NCI-H146 treated with DMSO at 0.1 percent for 48 hours (cell line): ENCODE measurements at regions not wholly inside any gene's neighbourhood (a gene's known extent, or its start where the extent isn't known, plus 50 kb on each side); places are given as distances from the start of the nearest gene placed in this dataset.
"Not testable (repeated sequence)": the region's sequence is repeated elsewhere in the genome, so short reads cannot be mapped to it uniquely, and the experiment has no call there.

Experiments
- DNase-seq: peaks from one replicate; lab custom pipeline; 2025; ENCODE audit not compliant: unreplicated experiment; lab: John Stamatoyannopoulos, UW

DNA sequence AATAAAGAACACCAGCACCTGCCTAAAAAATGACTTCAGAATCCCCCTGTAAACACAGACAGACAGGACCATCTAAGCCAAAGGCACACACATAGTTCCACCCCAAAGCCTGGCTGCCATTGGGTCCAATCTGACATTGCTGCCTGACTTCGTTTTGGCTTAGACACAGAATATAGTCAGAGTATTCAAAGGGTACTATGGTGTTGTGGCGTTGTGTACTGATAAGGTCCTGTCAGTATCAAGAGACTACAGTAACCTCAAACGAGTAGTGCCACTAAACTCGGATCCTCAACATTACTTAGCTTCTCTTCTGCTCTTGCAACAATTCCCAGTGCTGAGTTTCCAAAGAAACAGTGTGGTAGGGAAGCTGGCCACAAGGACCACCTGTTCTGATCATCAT is 169.3 kb upstream of the NR5A2 start:
- no peak for DNase-seq

DNA sequence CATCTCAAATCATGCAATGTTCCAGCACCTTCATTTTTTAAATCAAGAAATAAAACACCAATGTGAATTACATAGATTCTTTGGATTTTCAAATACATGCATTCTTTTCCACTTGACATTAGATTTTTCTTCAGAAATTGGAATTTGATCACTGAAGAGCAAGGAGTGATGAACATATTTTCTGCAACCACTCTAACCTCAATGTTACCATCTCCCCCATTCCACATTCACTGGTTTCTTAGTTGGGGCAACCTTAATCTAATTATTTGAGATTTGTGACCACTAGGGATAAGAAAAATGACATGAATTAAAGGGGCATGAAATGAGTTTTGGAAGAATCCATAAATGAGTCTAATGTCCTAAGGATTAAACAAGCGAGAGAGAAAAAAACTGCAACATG is 168.7 kb upstream of the NR5A2 start:
- DNase-seq: no peak

DNA sequence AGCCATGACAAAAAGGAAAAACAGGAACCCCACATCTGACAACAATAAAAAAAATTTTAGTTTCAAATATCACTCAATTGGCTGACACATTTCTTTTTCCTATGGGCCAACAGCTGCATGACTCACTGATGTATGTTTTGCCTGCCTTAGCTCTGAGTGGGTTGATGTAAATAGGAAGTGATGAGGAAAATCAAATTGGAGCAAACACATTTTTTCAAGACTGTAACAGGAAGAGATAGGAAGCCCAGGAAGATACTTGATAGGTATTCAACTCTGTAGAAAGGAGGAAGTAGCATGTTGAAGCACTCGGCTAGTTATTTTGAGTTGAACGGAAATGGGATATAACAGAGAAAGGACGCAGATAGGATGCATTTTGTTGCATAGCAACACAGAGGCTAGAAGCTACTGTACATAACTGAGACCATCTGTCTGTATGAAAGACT is 168.0 kb upstream of the NR5A2 start:
- no peak for DNase-seq

DNA sequence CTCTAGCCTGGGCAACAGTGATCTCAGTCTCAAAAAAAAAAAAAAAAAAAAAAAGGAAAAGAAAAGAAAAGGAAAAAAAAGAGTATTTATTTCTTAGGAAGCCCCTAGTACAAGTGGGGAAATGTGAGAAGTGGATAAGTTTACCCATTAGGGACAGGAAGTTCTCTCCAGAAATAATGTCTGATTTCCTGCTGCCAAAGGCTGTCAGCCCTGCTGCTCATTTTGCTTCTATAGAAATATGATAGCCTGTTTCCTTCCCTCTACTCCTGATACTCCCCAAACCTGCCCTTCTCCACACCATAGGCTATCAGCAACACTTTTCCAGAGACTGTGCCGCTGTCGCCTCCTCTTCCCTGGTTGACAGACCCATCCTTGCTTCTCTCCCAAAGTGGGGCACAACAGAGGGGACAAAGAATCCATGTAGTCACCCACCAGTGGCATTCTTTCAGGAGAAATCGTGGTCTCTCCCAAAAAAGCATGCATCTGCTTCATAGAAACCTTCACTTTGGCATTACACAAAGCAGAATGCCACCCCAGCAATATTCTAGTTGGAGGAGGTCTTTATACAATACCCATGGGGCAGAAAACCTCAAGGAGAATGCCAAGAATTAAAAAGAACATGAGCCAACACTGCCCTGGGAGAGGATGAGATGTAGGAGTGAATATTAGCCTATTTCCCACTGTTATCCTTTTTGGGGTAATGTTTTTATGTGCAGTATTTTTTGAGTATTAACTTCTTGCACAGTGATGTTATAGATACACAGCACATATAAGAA is 166.3 kb upstream of the NR5A2 start:
- DNase-seq: no peak

DNA sequence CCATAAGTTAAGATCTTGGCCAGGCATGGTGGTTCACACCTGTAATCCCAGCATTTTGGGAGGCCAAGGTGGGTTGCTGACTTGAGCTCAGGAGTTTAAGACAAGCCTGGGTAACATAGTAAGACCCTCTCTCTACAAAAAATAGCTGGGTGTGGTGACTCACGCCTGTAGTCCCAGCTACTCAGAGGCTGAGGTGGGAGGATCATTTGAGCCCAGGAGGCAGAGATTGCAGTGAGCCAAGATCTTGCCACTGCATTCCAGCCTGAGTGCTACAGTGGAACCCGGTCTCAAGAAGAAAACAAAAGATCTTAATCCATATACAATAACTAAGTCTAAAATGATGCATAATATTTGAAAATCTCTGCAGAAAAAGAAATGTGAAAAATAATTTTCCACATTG is 165.5 kb upstream of the NR5A2 start:
- no peak for DNase-seq

DNA sequence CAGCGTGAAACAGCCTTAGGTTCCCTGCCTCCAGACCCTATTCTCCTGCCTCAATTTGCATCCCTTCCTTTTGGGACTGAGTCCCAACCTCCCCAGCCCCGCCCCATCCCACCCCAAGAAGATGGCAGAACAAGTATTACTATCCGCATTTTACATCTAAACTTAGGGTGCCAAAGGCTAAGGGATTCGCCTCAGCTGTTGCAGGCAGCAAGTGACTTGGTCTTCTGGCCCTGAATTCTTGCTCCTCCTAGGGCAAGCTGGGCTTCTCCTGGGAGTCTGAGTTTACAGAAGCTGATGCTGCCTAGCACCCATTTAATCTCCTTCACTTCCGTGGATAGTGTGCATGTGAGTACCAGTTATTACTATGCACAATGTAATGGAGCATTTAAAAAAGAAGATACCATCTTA is 161.3 kb upstream of the NR5A2 start:
- no peak for DNase-seq

DNA sequence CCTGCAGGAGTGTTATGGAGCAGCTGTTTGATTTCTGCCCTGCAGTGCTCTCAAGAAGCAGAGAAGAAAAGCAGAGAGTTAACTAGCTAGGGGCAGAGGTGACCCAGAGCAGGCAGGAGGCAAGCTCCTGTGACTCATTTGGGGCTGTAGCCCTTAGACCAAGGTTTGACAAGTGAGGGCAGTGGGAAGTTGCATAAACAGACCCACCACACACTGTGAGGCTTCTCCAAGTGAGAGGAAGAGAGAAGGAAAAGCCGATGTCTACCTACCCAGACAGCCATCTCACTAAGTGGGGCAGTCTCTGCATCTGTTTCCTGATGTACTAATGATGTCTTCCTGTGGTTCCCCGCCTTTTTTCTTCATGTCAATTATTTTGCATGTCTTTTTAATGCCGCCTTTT is 159.9 kb upstream of the NR5A2 start:
- no peak for DNase-seq

DNA sequence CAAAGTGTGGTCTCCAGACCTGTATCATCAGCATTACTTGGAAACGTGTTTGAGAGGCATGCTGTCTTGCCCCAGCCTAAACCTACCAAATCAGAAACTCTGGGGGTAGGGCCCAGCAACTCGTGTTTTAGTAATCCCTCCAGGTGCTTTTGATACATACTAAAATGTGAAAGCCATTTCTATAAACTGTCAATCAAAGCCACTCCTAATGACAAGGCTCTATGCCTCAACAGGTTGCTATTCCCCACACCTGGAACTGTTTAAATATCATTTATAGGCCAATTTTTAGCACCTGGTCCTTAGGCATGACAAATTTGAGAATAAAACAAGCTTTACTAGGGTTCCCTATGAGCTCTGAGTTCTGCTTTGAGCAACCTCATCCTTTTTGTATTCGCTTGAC is 158.7 kb upstream of the NR5A2 start:
- no peak for DNase-seq

DNA sequence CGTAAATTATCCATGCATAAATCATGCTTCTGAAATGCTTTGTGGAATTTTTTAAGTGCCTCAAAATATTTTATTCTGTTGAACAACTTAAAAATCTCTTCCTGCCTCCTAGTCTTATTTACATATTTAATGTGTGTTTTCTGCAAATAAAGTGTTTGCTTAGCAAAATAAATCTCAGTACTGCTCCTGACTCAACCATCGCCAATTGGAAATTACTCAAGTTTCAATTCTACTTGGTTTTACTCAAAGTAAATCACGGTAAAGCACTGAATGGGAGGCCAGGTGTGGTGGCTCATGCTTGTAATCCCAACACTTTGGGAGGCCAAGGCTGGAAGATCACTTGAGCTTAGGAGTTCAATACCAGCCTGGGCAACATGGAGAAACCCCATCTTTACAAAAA is 152.2 kb upstream of the NR5A2 start:
- DNase-seq: no peak

DNA sequence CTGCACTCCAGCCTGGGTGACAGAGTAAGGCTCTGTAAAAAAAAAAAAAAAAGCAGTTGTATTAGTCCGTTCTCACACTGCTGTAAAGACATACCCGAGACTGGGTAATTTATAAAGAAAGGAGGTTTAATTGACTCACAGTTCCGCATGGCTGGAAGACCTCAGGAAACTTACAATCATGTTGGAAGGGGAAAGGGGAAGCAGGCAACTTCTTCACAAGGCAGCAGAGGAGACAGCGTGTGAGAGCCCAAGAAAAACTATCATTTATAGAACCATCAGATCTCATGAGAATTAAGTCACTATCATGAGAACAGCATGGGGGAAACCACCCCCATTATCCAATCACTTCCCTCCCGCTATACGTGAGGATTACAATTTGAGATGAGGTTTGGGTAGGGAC is 151.7 kb upstream of the NR5A2 start:
- DNase-seq: no peak

DNA sequence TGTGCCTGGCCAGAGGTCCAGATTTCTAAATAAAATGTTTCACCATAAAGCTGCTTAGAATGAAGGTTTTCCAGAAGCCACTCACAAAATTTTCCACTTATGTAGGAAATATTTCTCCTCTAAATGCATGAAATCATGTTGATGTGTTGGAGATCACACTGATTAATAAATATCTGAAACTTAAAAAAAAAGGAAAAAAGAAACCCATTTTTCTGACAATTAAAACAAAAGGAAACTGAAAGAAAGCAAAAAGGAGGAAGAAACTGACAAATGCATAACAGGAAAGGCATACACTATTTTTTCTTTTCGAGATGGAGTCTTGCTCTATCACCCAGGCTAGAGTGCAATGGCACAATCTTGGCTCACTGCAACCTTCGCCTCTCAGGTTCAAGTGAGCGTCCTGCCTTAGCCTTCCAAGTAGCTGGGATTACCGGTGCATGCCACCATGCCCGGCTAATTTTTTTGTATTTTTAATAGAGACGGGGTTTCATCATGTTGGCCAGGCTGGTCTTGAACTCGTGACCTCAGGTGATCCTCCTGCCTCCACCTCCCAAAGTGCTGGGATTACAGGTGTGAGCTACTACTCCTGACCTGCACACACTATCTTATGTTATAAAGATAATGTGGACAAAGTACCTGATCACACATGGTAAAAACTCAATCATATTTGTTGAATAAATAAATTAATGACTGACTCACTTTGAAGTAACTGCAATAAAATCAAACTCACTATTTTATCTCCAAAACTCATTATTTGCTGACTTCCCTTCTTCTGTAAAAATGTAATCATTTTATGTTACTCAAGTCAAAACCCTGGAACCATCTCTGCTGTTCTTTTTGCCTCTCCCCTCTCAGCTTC is 149.8 kb upstream of the NR5A2 start:
- DNase-seq: no peak

DNA sequence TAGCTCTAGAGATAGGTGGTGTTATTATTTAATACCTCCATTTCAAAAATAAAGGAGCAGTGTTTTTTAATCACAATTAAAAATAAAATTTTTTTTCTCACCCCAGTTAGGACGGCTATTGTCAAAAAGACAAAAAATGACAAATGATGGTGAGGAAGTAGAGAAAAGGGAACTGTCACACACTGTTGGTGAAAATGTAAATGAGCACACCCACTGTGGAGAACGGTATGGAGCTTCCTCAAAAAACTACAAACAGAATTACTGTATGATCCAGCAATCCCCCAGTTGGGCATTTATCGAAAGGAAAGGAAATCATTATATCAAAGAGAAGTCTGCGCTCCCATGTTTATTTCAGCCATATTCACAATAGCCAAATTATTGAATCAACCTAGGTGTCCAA is 148.7 kb upstream of the NR5A2 start:
- no peak for DNase-seq

DNA sequence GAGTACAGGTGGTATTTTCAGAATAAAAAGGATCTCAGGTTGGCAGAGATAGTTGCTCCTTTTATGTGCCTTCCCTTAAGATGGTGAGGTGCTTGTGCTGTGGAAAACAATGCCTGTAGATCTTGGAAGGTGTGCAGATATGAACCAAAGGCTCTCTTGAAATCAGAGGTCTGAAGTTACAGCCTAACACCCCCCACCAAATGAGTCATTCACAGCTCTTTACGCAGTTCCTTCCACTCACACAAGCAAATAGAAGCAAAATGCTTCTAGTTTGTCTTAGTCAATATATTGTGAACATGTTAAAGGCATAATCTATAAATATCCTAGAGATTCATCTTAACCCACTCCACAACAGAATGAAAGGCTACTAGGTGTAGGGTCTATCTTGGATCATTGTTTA is 128.9 kb upstream of the NR5A2 start:
- DNase-seq: no peak

DNA sequence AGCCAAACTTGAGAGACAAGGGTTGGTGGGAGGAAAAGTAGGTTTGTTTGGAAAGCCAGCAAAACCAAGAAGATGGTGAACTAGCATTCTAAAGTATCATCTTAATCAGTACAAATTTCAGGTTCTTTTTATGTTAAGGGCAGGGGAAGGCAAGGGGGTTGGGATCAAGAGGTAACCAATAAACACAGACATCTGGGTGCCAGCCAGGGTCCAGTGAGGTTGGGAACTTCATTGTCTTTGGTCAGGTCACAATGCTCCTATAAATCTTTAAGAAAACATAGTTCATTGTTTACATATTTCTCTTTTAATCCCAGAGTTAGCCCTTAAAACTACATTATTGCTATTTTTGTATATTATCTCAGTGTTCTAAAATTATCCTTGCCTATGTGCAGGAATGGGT is 126.2 kb upstream of the NR5A2 start:
- DNase-seq: no peak

DNA sequence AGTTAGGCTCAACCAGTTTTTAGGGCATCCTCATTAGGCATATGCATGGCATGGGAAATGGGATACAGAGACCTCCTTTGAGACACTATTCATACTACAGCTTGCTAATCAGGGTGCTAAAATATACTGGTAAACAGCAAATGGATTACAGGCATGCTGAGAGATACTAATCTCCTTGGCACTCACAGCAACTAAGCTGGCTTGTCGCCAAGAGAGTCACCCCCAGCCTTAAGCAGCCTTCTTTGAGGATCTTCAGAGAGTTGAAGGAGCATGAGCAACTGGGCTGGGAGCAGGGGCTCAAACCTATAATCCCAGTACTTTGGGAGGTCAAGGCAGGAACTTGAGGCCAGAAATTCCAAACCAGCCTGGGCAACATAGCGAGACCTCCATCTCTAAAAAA is 120.1 kb upstream of the NR5A2 start:
- DNase-seq: no peak

DNA sequence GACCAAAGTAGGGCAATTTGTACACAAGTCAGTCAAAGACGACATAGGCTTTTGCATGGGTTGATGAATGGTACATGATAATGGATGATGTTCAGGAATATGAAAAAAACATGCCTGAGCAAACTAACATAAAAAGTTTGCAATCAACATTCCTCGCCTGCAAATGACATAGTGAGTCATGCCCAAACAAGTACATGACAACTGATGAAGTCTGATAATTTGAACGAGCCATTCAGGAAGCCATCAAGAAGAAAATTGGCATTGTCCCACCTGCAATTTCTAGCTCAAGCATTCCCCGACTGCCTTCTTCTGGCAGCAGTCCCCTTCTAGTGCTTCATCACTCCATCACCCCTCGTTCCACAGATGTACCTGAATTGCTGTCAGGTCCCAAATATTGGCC is 118.4 kb upstream of the NR5A2 start:
- DNase-seq: no peak

DNA sequence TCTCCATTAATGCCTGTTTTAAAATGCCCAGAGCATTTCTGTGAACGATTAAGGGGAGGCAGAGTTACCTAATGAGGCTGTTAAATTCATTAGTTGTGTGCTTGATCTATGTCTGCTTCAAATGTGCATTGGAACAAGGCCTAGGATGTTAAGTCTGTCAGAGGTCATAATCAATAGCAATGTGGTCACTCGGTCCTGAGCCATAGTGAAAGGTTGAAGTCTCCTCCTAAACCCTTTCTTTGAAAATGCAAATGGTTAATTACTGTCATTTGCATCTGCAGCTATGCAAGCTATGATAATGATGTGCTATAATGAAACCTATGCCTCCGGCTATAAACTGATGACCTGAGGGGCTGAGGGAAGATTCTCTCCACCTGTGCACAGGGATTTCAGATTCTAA is 114.2 kb upstream of the NR5A2 start:
- DNase-seq: no peak

DNA sequence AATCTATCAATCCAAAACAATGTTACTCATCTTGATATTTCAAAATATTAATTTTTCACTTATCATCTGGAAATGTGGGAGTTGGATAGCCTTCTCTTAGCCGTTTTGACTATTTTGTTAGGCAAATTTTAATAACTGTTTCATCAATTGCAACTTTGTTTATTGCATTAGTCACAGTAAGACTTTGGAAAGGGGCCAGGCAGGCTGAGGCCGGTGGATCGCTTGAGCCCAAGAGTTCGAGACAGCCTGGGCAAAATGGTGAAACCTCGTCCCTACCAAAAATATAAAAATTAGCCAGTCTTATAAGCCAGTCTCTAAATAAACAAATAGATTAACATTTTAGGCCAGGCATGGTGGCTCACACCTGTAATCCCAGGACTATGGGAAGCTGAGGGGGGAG is 113.0 kb upstream of the NR5A2 start:
- no peak for DNase-seq

DNA sequence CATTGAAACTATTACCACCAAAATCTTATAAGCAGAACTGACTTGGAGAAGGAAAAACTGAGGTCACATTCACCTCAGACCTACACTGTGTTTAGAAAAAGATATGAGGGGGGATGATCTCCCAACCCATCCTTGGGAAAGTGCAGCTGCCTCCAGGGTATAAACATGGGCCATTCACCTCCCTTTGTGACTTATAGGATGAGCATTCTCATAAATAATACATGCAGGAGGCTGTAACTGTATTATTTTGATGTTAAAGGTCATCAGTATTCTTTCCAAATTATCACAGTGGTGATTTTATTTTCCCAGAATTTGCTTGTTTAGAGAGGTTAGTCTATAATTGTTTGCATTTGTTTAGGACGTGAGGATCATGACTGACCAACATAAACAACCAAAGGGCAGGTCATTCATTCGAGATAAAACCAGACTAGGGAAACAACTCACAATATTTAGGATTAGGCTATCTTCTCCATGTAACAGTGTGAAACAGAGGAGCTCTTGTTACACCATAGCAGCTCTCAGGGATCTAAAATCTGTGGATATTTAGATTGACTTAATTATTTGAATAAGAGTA is 109.2 kb upstream of the NR5A2 start:
- no peak for DNase-seq

DNA sequence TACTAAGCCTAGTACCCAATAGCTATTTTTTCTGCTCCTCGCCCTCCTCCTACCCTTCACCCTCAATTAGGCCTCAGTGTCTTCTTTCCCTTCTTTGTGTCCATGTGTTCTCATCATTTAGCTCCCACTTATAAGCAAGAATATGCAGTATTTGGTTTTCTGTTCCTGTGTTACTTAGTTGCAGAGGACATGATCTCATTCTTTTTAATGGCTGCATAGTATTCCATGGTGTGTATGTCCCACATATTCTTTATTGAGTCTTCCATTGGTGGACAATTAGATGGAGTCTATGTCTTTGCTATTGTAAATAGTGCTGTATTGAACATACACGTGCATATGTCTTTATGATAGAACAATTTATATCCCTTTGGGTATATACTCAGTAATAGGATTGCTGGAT is 106.9 kb upstream of the NR5A2 start:
- DNase-seq: no peak

DNA sequence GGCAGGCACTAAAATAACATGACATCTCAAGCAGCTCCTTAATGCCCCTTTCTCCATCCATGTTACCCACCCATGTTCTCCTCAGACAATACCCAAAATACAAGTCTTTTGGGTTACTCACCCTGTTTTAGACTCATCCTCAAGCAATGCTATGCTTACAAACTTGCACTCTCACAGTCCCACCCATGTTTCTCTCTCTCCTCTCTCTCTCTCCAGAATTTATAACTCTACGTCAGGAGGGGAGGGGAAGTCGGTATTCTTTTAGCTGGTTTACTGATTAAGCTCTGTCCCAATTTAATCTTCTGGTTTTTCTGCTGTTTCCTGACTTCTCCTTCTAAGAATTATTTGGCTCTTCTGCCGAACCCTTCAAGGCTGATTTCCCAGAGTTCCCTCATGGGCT is 98.0 kb upstream of the NR5A2 start:
- DNase-seq: no peak

DNA sequence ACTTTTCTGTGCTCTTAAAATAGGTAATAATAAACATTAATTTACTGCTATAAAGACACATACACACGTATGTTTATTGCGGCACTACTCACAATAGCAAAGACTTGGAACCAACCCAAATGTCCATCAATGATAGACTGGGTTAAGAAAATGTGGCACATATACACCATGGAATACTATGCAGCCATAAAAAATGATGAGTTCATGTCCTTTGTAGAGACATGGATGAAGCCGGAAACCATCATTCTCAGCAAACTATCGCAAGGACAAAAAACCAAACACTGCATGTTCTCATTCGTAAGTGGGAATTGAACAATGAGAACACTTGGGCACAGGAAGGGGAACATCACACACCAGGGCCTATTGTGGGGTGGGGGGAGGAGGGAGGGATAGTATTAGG is 97.4 kb upstream of the NR5A2 start:
- not testable (repeated sequence) for DNase-seq
